RWPE2 (cell line): ENCODE measurements at regions not wholly inside any gene's neighbourhood (a gene's known extent, or its start where the extent isn't known, plus 50 kb on each side); places are given as distances from the start of the nearest gene placed in this dataset.

Source experiments
- ATAC-seq: fragments of 200-7000 bp; cut with Tn5 transposase; 3 replicates; pipeline ENCODE4 v1.9.1; 2021; ENCODE audit warnings: low read depth
- DNase-seq: peaks from one replicate; pipeline ENCODE4 v3.0.0-alpha.2; 2020; ENCODE audit warnings: low spot score
- H3K27ac ChIP-seq: fragments of 450-650 bp; 2 replicates; pipeline ENCODE4 v1.5.1; 2017; ENCODE audit warnings: mild to moderate bottlenecking; ENCODE audit not compliant: poor library complexity, severe bottlenecking
- H3K27me3 ChIP-seq: fragments of 250-450 bp; sonication (Bioruptor Pico); 2 replicates; pipeline ENCODE4 v1.5.1; 2021; ENCODE audit warnings: mild to moderate bottlenecking, moderate library complexity; ENCODE audit not compliant: insufficient read depth, poor library complexity, severe bottlenecking
- H3K36me3 ChIP-seq: fragments of 250-450 bp; sonication (Bioruptor Pico); 2 replicates; pipeline ENCODE4 v1.5.1; 2020; ENCODE audit warnings: low read depth, mild to moderate bottlenecking, moderate library complexity
- H3K4me1 ChIP-seq: fragments of 250-450 bp; sonication (Bioruptor Pico); 2 replicates; pipeline ENCODE4 v1.5.1; 2021; ENCODE audit warnings: mild to moderate bottlenecking, moderate library complexity; ENCODE audit not compliant: insufficient read depth, poor library complexity, severe bottlenecking
- H3K4me3 ChIP-seq: fragments of 250-450 bp; sonication (Bioruptor Pico); 2 replicates; pipeline ENCODE4 v1.5.1; 2021; ENCODE audit warnings: mild to moderate bottlenecking, moderate library complexity; ENCODE audit not compliant: severe bottlenecking
- H3K9me3 ChIP-seq: fragments of 250-450 bp; sonication (Bioruptor Pico); 2 replicates; pipeline ENCODE4 v1.5.1; 2021; ENCODE audit warnings: mild to moderate bottlenecking, moderate library complexity; ENCODE audit not compliant: severe bottlenecking
- TF ChIP-seq, protein P1 (sequence below): fragments of 450-650 bp; IDR thresholded peaks from one replicate; pipeline ENCODE4 v1.5.1; 2017; ENCODE audit warnings: mild to moderate bottlenecking, moderate library complexity; ENCODE audit not compliant: poor library complexity, severe bottlenecking

DNA sequence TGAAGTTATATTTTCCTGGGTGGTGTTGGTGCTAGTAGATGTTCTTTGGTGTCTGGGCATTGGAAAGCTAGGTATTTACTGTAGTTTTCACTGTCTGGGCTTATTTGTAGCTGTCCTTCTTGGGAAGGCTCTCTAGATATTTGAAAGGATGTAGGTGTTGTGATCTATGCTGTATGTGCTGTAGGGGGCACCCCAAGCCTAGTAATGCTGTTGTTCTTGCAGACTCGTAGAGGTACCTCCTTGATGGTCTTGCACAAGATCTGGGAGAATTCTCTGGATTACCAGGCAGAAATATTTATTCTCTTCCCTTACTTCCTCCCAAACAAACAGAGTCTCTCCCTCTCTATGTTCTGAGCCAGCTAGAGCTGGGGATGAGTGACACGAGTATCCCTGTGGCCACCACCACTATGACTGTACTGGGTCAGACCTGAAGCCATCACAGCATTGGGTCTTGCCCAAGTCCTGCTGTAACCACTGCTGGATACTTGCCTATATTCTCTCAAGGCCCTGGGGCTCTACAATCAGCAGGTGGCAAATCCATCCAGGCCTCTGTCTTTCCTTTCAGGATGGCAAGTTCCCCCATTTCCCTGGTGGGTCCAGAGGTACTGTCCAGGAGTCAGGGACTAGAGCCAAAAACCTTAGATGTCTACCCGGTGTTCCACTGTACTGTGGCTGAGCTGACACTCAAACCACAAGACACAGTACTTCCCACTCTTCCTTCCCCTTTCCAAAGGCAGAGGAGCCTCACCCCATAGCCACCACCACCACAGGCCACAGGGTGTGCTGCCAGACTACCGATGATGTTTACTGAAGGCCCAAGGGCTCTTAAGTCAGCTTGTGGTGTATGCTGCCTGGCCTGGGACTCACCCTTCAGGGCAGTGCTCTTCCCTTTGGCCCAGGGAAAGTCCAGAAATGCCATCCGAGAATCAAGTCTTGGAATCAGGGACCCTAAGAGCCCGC lies 195.2 kb upstream of the DPPA4 start:
- Histone ChIP-seq H3K4me1 (no peaks in the 10 kb centered on the region), H3K36me3 (no peaks in the 10 kb centered on the region), H3K27me3 (no peaks in the 10 kb centered on the region), H3K27ac (no peak overlapping the region), H3K4me3 (no peak overlapping the region), H3K9me3 (no peaks in the 10 kb centered on the region)
- TF ChIP-seq, protein P1, sequence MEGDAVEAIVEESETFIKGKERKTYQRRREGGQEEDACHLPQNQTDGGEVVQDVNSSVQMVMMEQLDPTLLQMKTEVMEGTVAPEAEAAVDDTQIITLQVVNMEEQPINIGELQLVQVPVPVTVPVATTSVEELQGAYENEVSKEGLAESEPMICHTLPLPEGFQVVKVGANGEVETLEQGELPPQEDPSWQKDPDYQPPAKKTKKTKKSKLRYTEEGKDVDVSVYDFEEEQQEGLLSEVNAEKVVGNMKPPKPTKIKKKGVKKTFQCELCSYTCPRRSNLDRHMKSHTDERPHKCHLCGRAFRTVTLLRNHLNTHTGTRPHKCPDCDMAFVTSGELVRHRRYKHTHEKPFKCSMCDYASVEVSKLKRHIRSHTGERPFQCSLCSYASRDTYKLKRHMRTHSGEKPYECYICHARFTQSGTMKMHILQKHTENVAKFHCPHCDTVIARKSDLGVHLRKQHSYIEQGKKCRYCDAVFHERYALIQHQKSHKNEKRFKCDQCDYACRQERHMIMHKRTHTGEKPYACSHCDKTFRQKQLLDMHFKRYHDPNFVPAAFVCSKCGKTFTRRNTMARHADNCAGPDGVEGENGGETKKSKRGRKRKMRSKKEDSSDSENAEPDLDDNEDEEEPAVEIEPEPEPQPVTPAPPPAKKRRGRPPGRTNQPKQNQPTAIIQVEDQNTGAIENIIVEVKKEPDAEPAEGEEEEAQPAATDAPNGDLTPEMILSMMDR, result peak; percentile 62
- ATAC-seq, result peak; percentile 88
- no peak for DNase-seq

DNA sequence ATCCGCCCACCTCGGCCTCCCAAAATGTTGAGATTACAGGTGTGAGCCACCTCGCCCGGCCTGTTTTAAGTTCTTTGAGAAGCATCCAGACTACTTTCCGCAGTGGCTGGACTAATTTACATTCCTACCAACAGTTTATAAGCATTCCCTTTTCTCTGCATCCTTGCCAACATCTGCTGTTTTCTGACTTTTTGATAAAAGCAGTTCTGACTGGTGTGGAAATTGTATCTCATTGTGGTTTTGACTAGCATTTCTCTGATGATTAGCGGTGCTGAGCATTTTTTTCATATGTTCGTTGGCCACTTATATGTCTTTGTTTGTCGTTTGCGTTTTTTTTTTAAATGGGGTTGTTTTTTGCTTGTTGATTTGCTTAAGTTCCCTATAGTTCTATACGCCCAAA lies 208.4 kb upstream of the DPPA4 start:
- Histone ChIP-seq H3K27ac (no peak overlapping the region), H3K36me3 (no peaks in the 10 kb centered on the region), H3K27me3 (no peaks in the 10 kb centered on the region), H3K9me3 (no peaks in the 10 kb centered on the region), H3K4me1 (no peaks in the 10 kb centered on the region), H3K4me3 (no peak overlapping the region)
- ATAC-seq (no peak), DNase-seq (no peak)
- TF ChIP-seq, protein P1, result no peak

DNA sequence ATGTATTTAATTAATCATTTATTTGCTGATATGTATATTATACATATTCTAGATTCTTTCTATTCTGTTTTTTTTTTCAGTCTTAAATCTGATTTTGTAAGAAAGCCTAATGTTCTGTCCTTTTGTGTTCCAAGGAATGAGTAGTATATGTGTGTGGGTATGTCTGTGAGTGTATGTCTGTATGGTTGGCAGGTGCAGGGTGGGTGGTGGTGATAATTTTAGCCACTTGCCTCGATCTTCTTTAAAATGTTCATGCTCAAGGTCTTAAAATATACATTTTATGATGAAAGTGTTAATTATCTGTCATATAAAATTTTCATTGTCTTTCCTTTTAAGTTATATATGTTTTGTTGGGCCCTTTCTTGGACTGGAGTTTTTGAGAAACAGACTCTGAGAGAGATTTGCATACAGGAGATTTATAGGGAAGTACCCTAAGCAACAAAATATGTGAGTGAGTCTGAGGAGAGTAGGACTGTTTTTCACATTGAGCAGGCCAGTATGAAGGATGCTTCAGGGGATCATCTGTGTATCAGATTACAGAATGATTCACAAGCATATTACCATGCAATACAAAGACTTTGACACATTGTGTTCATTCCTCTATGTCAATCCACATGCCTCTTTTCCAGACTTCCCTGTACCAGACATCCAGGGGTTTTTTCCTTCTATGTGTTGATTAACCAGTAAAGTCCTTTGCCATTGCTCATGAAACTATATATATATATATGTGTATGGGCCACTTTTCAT lies 211.0 kb upstream of the DPPA4 start:
- TF ChIP-seq, protein P1, result no peak
- DNase-seq (no peak), ATAC-seq (peak; percentile 94)
- no peaks in the 10 kb centered on the region for H3K36me3 ChIP-seq
- no peaks in the 10 kb centered on the region for H3K27me3 ChIP-seq
- no peak overlapping the region for H3K27ac ChIP-seq
- no peak overlapping the region for H3K4me3 ChIP-seq
- H3K9me3 ChIP-seq, result no peaks in the 10 kb centered on the region
- H3K4me1 ChIP-seq, result peaks cover 16% of the 10 kb centered on the region

DNA sequence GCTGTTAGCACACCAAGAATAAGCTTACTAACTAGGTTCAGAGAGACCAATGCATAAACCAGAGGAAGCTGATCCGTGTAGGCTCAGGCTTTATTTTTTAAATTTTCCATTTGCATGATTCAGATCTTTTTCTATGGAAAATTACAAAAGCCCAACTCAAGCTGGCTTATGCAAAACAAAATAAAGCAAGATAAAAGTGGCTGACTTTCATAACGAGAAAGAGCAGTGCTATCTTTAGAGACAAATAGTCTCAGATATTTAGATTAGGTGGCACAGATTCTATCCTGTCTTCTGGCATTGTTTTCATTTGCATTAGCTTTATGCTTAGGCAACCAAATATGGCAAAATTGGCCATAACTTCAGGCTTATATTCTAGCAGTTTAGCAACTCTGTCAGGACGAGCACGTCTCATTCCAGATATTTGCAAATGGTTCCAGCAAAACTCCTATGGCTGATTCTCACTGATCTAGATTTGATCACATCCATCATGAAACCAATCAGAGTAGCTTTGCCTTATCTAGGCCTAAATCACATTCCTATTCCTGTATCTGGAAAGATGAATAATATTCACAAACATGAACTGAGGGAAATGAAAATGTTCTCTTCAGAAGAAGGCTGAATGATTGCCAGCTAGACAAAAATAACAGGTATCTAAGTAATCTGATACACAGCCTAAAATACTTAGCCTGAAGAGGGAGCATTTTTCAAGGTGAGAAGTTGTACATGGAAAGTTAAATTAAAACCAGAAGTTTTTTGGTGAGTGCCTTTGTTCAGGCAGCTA lies 216.4 kb upstream of the DPPA4 start:
- peaks cover 26% of the 10 kb centered on the region for H3K4me1 ChIP-seq
- ATAC-seq (peak; percentile 77), DNase-seq (no peak)
- H3K27me3 ChIP-seq, result no peaks in the 10 kb centered on the region
- H3K27ac ChIP-seq, result peak overlapping the region; percentile 82
- H3K9me3 ChIP-seq, result peaks cover 2% of the 10 kb centered on the region
- TF ChIP-seq, protein P1, result peak; percentile 60
- H3K4me3 ChIP-seq, result no peak overlapping the region
- no peaks in the 10 kb centered on the region for H3K36me3 ChIP-seq
